ENCODE measurements at regions not wholly inside any gene's neighbourhood (a gene's known extent, or its start where the extent isn't known, plus 50 kb on each side); places are given as distances from the start of the nearest gene placed in this dataset.
"Not testable (repeated sequence)": the region's sequence is repeated elsewhere in the genome, so short reads cannot be mapped to it uniquely, and the experiment has no call there.

DNA sequence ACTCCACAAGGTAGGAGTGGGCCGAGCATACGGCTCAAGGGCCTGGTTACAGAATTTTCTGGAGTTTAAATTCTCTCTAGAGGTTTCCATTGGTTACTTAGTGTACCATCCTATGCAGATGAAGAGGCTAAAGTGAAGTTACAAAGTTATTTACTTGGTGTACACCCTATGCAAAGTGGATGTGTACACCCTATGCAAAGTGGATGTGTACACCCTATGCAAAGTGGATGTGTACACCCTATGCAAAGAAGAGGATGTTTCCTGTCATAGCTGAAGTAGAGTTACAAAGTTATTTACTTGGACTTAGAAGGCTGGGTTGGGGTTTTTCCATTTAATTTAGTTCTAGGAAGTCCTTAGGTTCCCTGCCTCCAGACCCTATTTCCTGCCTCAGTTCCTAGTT is 136.3 kb downstream of the BACH1 start:
- SMC1A ChIA-PET (ENCODE audit: uncharacterized antibody, unreplicated experiment); H3K4me3 ChIP-seq; DNase-seq (ENCODE audit: low read depth, low spot score); CTCF ChIA-PET; POLR2A ChIA-PET; intact Hi-C loops (cut with micrococcal nuclease; ENCODE audit: unreplicated experiment); H2AFZ ChIP-seq (ENCODE audit: control insufficient read depth, low read depth, low read length); H3K9ac ChIP-seq (ENCODE audit: control insufficient read depth, insufficient read depth, low read length); H3K27ac ChIP-seq (ENCODE audit: control insufficient read depth, insufficient read depth); H3K27me3 ChIP-seq (replicated peaks in 1 of 2; ENCODE audit: control insufficient read depth in 2 of 2, insufficient read depth in 2 of 2, low read length in 1 of 2); H3K79me2 ChIP-seq (ENCODE audit: control insufficient read depth, insufficient read depth, low read length); BruUV-seq (replicated peaks); H3K4me2 ChIP-seq (ENCODE audit: control insufficient read depth, insufficient read depth); in situ Hi-C loops (cut with MboI); H3K36me3 ChIP-seq (ENCODE audit: control insufficient read depth in 2 of 2, insufficient read depth in 2 of 2, low read length in 1 of 2); RAD21 ChIA-PET (ENCODE audit: unreplicated experiment); H3K9me3 ChIP-seq (replicated peaks; ENCODE audit: control insufficient read depth, insufficient read depth, low read length); H4K20me1 ChIP-seq (ENCODE audit: control insufficient read depth, insufficient read depth); H3K4me1 ChIP-seq (ENCODE audit: control insufficient read depth, insufficient read depth, low read length); FAIRE-seq: not testable (repeated sequence)
- peak; percentile 33; the same call in 1 of the 3 replicates for TF ChIP-seq POU2F2 (IDR thresholded peaks at IDR 0.05; ENCODE audit: borderline replicate concordance, low read depth, low read length)
- ATAC-seq, result 0 out of 3 replicates have a peak, but pooled peaks have one; percentile 29
- WGBS (ENCODE audit: insufficient coverage, insufficient replicate concordance, low lambda C conversion rate, missing lambda C conversion rate), result 100% methylated on average over 2 of the region's 2 CpGs

DNA sequence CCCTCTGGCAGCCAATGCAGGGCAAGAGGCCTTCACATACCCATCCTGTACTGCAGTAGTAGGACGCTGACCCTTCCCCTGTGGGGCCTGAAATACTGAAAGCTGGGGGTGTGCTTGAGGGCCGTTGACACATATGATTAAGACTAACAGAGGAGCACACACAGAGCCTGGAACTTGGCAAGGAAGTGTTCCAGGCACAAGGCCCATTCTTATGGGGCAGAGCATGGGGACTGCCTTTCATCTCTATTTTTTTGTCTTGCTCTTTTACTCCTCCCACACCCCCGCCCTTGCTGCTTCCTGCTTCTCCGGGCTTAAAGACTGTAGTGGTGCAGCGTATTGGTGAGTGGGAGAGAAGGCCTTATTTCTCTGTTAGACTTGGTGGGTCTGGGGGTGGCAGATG is 137.4 kb downstream of the BACH1 start:
- Histone ChIP-seq H3K27ac (ENCODE audit: control insufficient read depth, insufficient read depth) (no peak overlapping the region), H2AFZ (ENCODE audit: control insufficient read depth, low read depth, low read length) (no peak overlapping the region), H4K20me1 (ENCODE audit: control insufficient read depth, insufficient read depth) (no peaks in the 10 kb centered on the region), H3K79me2 (ENCODE audit: control insufficient read depth, insufficient read depth, low read length) (no peaks in the 10 kb centered on the region), H3K4me1 (ENCODE audit: control insufficient read depth, insufficient read depth, low read length) (no peaks in the 10 kb centered on the region), H3K36me3 (ENCODE audit: control insufficient read depth in 2 of 2, insufficient read depth in 2 of 2, low read length in 1 of 2) (no peaks in the 10 kb centered on the region), H3K9me3 (replicated peaks; ENCODE audit: control insufficient read depth, insufficient read depth, low read length) (no peaks in the 10 kb centered on the region), H3K4me2 (ENCODE audit: control insufficient read depth, insufficient read depth) (no peak overlapping the region), H3K4me3 (no peak overlapping the region), H3K9ac (ENCODE audit: control insufficient read depth, insufficient read depth, low read length) (no peak overlapping the region), H3K27me3 (replicated peaks in 1 of 2; ENCODE audit: control insufficient read depth in 2 of 2, insufficient read depth in 2 of 2, low read length in 1 of 2) (no peaks in the 10 kb centered on the region)
- FAIRE-seq, result no peak
- no peak for ATAC-seq
- no TSS peak for BruUV-seq (replicated peaks)
- TF ChIP-seq FOS (IDR thresholded peaks at IDR 0.05; ENCODE audit: borderline replicate concordance, extremely low read depth, insufficient read length), result no peak
- TF ChIP-seq, protein P1, sequence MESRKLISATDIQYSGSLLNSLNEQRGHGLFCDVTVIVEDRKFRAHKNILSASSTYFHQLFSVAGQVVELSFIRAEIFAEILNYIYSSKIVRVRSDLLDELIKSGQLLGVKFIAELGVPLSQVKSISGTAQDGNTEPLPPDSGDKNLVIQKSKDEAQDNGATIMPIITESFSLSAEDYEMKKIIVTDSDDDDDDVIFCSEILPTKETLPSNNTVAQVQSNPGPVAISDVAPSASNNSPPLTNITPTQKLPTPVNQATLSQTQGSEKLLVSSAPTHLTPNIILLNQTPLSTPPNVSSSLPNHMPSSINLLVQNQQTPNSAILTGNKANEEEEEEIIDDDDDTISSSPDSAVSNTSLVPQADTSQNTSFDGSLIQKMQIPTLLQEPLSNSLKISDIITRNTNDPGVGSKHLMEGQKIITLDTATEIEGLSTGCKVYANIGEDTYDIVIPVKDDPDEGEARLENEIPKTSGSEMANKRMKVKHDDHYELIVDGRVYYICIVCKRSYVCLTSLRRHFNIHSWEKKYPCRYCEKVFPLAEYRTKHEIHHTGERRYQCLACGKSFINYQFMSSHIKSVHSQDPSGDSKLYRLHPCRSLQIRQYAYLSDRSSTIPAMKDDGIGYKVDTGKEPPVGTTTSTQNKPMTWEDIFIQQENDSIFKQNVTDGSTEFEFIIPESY (IDR thresholded peaks at IDR 0.05), result no peak
- TF ChIP-seq CBX5 (IDR thresholded peaks at IDR 0.05; ENCODE audit: low read depth), result no peak
- TF ChIP-seq, protein P2, sequence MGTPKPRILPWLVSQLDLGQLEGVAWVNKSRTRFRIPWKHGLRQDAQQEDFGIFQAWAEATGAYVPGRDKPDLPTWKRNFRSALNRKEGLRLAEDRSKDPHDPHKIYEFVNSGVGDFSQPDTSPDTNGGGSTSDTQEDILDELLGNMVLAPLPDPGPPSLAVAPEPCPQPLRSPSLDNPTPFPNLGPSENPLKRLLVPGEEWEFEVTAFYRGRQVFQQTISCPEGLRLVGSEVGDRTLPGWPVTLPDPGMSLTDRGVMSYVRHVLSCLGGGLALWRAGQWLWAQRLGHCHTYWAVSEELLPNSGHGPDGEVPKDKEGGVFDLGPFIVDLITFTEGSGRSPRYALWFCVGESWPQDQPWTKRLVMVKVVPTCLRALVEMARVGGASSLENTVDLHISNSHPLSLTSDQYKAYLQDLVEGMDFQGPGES (IDR thresholded peaks at IDR 0.05), result no peak
- TF ChIP-seq, protein P3, sequence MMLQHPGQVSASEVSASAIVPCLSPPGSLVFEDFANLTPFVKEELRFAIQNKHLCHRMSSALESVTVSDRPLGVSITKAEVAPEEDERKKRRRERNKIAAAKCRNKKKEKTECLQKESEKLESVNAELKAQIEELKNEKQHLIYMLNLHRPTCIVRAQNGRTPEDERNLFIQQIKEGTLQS (IDR thresholded peaks at IDR 0.05; ENCODE audit: borderline replicate concordance, extremely low read depth, low read depth, low read length), result no peak
- TF ChIP-seq, protein P4, sequence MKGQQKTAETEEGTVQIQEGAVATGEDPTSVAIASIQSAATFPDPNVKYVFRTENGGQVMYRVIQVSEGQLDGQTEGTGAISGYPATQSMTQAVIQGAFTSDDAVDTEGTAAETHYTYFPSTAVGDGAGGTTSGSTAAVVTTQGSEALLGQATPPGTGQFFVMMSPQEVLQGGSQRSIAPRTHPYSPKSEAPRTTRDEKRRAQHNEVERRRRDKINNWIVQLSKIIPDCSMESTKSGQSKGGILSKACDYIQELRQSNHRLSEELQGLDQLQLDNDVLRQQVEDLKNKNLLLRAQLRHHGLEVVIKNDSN (IDR thresholded peaks at IDR 0.05; ENCODE audit: borderline replicate concordance, extremely low read length, insufficient read depth, low read depth, low read length), result no peak
- TF ChIP-seq JUNB (IDR thresholded peaks at IDR 0.05), result no peak
- 83% methylated on average over 5 of the region's 5 CpGs for WGBS (ENCODE audit: insufficient coverage, insufficient replicate concordance, low lambda C conversion rate, missing lambda C conversion rate)
- ChIA-PET CTCF (no interaction called here), POLR2A (no interaction called here), RAD21 (ENCODE audit: unreplicated experiment) (no interaction called here), SMC1A (ENCODE audit: uncharacterized antibody, unreplicated experiment) (interaction anchor here (1.1 kb wide), 1 partner anchor 15 kb away, joined by 3 read pairs; no protein-coding TSS in a partner anchor)
- in situ Hi-C loops (cut with MboI), result no loop called here
- intact Hi-C loops (cut with micrococcal nuclease; ENCODE audit: unreplicated experiment), result no loop called here
- no peak for DNase-seq (ENCODE audit: low read depth, low spot score)
